ENCODE measurements at regions not wholly inside any gene's neighbourhood (a gene's known extent, or its start where the extent isn't known, plus 50 kb on each side); places are given as distances from the start of the nearest gene placed in this dataset.

- Histone ChIP-seq H2BK5ac (ENCODE audit: low read length) (no peak overlapping the region), H3K4ac (ENCODE audit: low read length) (no peak overlapping the region), H4K8ac (ENCODE audit: low read depth, low read length) (no peak overlapping the region), H3K4me3 (ENCODE audit: low read length in 2 of 2) (no peak overlapping the region), H3K4me2 (ENCODE audit: insufficient read depth, low read length, poor library complexity, severe bottlenecking) (no peak overlapping the region), H3K14ac (ENCODE audit: low read length) (no peak overlapping the region), H2BK12ac (ENCODE audit: low read length) (no peak overlapping the region), H2BK120ac (ENCODE audit: low read depth, low read length) (no peak overlapping the region), H3K9me3 (replicated peaks in 1 of 2; ENCODE audit: control insufficient read depth in 2 of 2, insufficient read depth in 1 of 2, low read depth in 1 of 2, low read length in 2 of 2) (no peaks in the 10 kb centered on the region), H3K23ac (ENCODE audit: low read depth, low read length, poor library complexity) (no peak overlapping the region), H3K27me3 (ENCODE audit: control insufficient read depth in 3 of 3, insufficient read depth in 3 of 3, low read depth in 1 of 3, low read length in 3 of 3) (no peaks in the 10 kb centered on the region), H3K36me3 (replicated peaks in 1 of 2; ENCODE audit: control insufficient read depth in 2 of 2, insufficient read depth in 2 of 2, low read length in 2 of 2) (no peaks in the 10 kb centered on the region), H3K18ac (ENCODE audit: low read length) (no peak overlapping the region), H4K91ac (ENCODE audit: low read depth, low read length, poor library complexity) (no peak overlapping the region), H3K9ac (ENCODE audit: low read depth, low read length, poor library complexity) (no peak overlapping the region), H2BK15ac (ENCODE audit: low read length) (no peak overlapping the region), H2AFZ (ENCODE audit: low read length) (no peak overlapping the region), H3K27ac (replicated peaks; ENCODE audit: low read length) (no peak overlapping the region), H3K79me1 (ENCODE audit: low read depth, low read length) (no peaks in the 10 kb centered on the region), H3K4me1 (ENCODE audit: control insufficient read depth in 2 of 2, insufficient read depth in 1 of 2, low read depth in 1 of 2, low read length in 2 of 2) (no peaks in the 10 kb centered on the region), H2AK5ac (ENCODE audit: low read depth, low read length) (no peak overlapping the region)
- no CpG with 5 or more reads among the region's 1 CpG for WGBS, 2 donors (ENCODE audit: extremely low coverage in 2 of 2, insufficient read length in 2 of 2, insufficient replicate concordance in 1 of 2)
- DNase-seq (ENCODE audit: low spot score) = no peak
Measured at GRCh38 chr9:18362166-18362565, 111.8 kb upstream of the ADAMTSL1 start.

- H3K4me2 ChIP-seq (ENCODE audit: insufficient read depth, low read length, poor library complexity, severe bottlenecking) = no peak overlapping the region
- no peaks in the 10 kb centered on the region for H3K79me1 ChIP-seq (ENCODE audit: low read depth, low read length)
- no peaks in the 10 kb centered on the region for H3K27me3 ChIP-seq (ENCODE audit: control insufficient read depth in 3 of 3, insufficient read depth in 3 of 3, low read depth in 1 of 3, low read length in 3 of 3)
- no CpG with 5 or more reads among the region's 3 CpGs for WGBS, 2 donors (ENCODE audit: extremely low coverage in 2 of 2, insufficient read length in 2 of 2, insufficient replicate concordance in 1 of 2)
- no peak for DNase-seq (ENCODE audit: low spot score)
- no peak overlapping the region for H3K18ac ChIP-seq (ENCODE audit: low read length)
- H3K4me3 ChIP-seq (ENCODE audit: low read length in 2 of 2) = no peak overlapping the region
- H3K27ac ChIP-seq (replicated peaks; ENCODE audit: low read length) = no peak overlapping the region
- H3K23ac ChIP-seq (ENCODE audit: low read depth, low read length, poor library complexity) = no peak overlapping the region
- H4K91ac ChIP-seq (ENCODE audit: low read depth, low read length, poor library complexity) = no peak overlapping the region
- no peak overlapping the region for H2AK5ac ChIP-seq (ENCODE audit: low read depth, low read length)
- no peak overlapping the region for H3K9ac ChIP-seq (ENCODE audit: low read depth, low read length, poor library complexity)
- H3K36me3 ChIP-seq (replicated peaks in 1 of 2; ENCODE audit: control insufficient read depth in 2 of 2, insufficient read depth in 2 of 2, low read length in 2 of 2) = no peaks in the 10 kb centered on the region
- no peak overlapping the region for H2BK120ac ChIP-seq (ENCODE audit: low read depth, low read length)
- no peak overlapping the region for H2BK12ac ChIP-seq (ENCODE audit: low read length)
- no peaks in the 10 kb centered on the region for H3K9me3 ChIP-seq (replicated peaks in 1 of 2; ENCODE audit: control insufficient read depth in 2 of 2, insufficient read depth in 1 of 2, low read depth in 1 of 2, low read length in 2 of 2)
- H4K8ac ChIP-seq (ENCODE audit: low read depth, low read length) = no peak overlapping the region
- H3K4ac ChIP-seq (ENCODE audit: low read length) = no peak overlapping the region
- H2BK15ac ChIP-seq (ENCODE audit: low read length) = no peak overlapping the region
- H2BK5ac ChIP-seq (ENCODE audit: low read length) = no peak overlapping the region
- no peaks in the 10 kb centered on the region for H3K4me1 ChIP-seq (ENCODE audit: control insufficient read depth in 2 of 2, insufficient read depth in 1 of 2, low read depth in 1 of 2, low read length in 2 of 2)
- H2AFZ ChIP-seq (ENCODE audit: low read length) = no peak overlapping the region
- H3K14ac ChIP-seq (ENCODE audit: low read length) = no peak overlapping the region
Measured at GRCh38 chr9:18362901-18363685, 110.9 kb upstream of the ADAMTSL1 start.

GRCh38 chr9:18365651-18366050, 108.3 kb upstream of the ADAMTSL1 start:
- Histone ChIP-seq H3K4me2 (ENCODE audit: insufficient read depth, low read length, poor library complexity, severe bottlenecking) (no peak overlapping the region), H2BK12ac (ENCODE audit: low read length) (no peak overlapping the region), H3K79me1 (ENCODE audit: low read depth, low read length) (no peaks in the 10 kb centered on the region), H3K4ac (ENCODE audit: low read length) (no peak overlapping the region), H4K91ac (ENCODE audit: low read depth, low read length, poor library complexity) (no peak overlapping the region), H3K14ac (ENCODE audit: low read length) (no peak overlapping the region), H3K23ac (ENCODE audit: low read depth, low read length, poor library complexity) (no peak overlapping the region), H2BK5ac (ENCODE audit: low read length) (no peak overlapping the region), H3K27ac (replicated peaks; ENCODE audit: low read length) (no peak overlapping the region), H4K8ac (ENCODE audit: low read depth, low read length) (no peak overlapping the region), H3K36me3 (replicated peaks in 1 of 2; ENCODE audit: control insufficient read depth in 2 of 2, insufficient read depth in 2 of 2, low read length in 2 of 2) (no peaks in the 10 kb centered on the region), H2BK120ac (ENCODE audit: low read depth, low read length) (no peak overlapping the region), H3K27me3 (ENCODE audit: control insufficient read depth in 3 of 3, insufficient read depth in 3 of 3, low read depth in 1 of 3, low read length in 3 of 3) (no peaks in the 10 kb centered on the region), H3K9ac (ENCODE audit: low read depth, low read length, poor library complexity) (no peak overlapping the region), H3K18ac (ENCODE audit: low read length) (no peak overlapping the region), H2BK15ac (ENCODE audit: low read length) (no peak overlapping the region), H3K4me3 (ENCODE audit: low read length in 2 of 2) (no peak overlapping the region), H2AFZ (ENCODE audit: low read length) (no peak overlapping the region), H2AK5ac (ENCODE audit: low read depth, low read length) (no peak overlapping the region), H3K9me3 (replicated peaks in 1 of 2; ENCODE audit: control insufficient read depth in 2 of 2, insufficient read depth in 1 of 2, low read depth in 1 of 2, low read length in 2 of 2) (no peaks in the 10 kb centered on the region), H3K4me1 (ENCODE audit: control insufficient read depth in 2 of 2, insufficient read depth in 1 of 2, low read depth in 1 of 2, low read length in 2 of 2) (no peaks in the 10 kb centered on the region)
- no CpG with 5 or more reads among the region's 6 CpGs for WGBS, 2 donors (ENCODE audit: extremely low coverage in 2 of 2, insufficient read length in 2 of 2, insufficient replicate concordance in 1 of 2)
- no peak for DNase-seq (ENCODE audit: low spot score)

DNA sequence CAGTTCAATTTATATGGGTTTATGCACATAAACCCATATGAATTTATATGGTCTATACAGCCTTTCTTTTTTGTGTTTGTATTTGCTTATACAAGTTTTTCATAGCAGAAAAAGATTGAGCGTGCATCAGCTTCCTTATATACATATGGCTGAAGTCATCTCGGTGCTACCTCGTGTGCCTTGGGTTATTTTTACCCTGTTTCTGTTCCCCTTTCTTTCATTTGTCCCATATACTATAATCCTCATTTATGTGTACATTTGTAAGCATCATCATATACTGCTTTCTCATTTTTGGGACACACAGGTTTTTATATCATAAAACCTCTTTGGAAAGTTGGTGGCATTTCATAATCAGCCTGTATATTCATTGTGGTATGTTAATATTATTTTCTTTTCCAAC, 107.8 kb upstream of the ADAMTSL1 start:
- Histone ChIP-seq H3K4me3 (ENCODE audit: low read length in 2 of 2) (no peak overlapping the region), H4K8ac (ENCODE audit: low read depth, low read length) (no peak overlapping the region), H2BK5ac (ENCODE audit: low read length) (no peak overlapping the region), H3K4ac (ENCODE audit: low read length) (no peak overlapping the region), H3K9ac (ENCODE audit: low read depth, low read length, poor library complexity) (no peak overlapping the region), H3K9me3 (replicated peaks in 1 of 2; ENCODE audit: control insufficient read depth in 2 of 2, insufficient read depth in 1 of 2, low read depth in 1 of 2, low read length in 2 of 2) (no peaks in the 10 kb centered on the region), H3K4me1 (ENCODE audit: control insufficient read depth in 2 of 2, insufficient read depth in 1 of 2, low read depth in 1 of 2, low read length in 2 of 2) (no peaks in the 10 kb centered on the region), H2BK120ac (ENCODE audit: low read depth, low read length) (no peak overlapping the region), H3K18ac (ENCODE audit: low read length) (no peak overlapping the region), H2AFZ (ENCODE audit: low read length) (no peak overlapping the region), H2AK5ac (ENCODE audit: low read depth, low read length) (no peak overlapping the region), H2BK12ac (ENCODE audit: low read length) (no peak overlapping the region), H4K91ac (ENCODE audit: low read depth, low read length, poor library complexity) (no peak overlapping the region), H3K27me3 (ENCODE audit: control insufficient read depth in 3 of 3, insufficient read depth in 3 of 3, low read depth in 1 of 3, low read length in 3 of 3) (no peaks in the 10 kb centered on the region), H3K36me3 (replicated peaks in 1 of 2; ENCODE audit: control insufficient read depth in 2 of 2, insufficient read depth in 2 of 2, low read length in 2 of 2) (no peaks in the 10 kb centered on the region), H3K4me2 (ENCODE audit: insufficient read depth, low read length, poor library complexity, severe bottlenecking) (no peak overlapping the region), H3K14ac (ENCODE audit: low read length) (no peak overlapping the region), H3K79me1 (ENCODE audit: low read depth, low read length) (no peaks in the 10 kb centered on the region), H3K23ac (ENCODE audit: low read depth, low read length, poor library complexity) (no peak overlapping the region), H2BK15ac (ENCODE audit: low read length) (no peak overlapping the region), H3K27ac (replicated peaks; ENCODE audit: low read length) (no peak overlapping the region)
- no peak for DNase-seq (ENCODE audit: low spot score)
- no CpG with 5 or more reads among the region's 3 CpGs for WGBS, 2 donors (ENCODE audit: extremely low coverage in 2 of 2, insufficient read length in 2 of 2, insufficient replicate concordance in 1 of 2)
